Right renal cortex interstitium (tissue), 3 donors: ENCODE measurements at regions not wholly inside any gene's neighbourhood (a gene's known extent, or its start where the extent isn't known, plus 50 kb on each side); places are given as distances from the start of the nearest gene placed in this dataset.
"Not testable (repeated sequence)": the region's sequence is repeated elsewhere in the genome, so short reads cannot be mapped to it uniquely, and the experiment has no call there.

ENCODE experiments used
- DNase-seq, 3 donors: peaks; one replicate each; pipeline ENCODE4 v3.0.0-alpha.2; 2013; ENCODE audit warnings: low read depth in 3 of 3, low spot score in 2 of 3

- no peak for DNase-seq
Measured at GRCh38 chr3:5035113-5035512, 55.9 kb downstream of the BHLHE40 start.

DNA sequence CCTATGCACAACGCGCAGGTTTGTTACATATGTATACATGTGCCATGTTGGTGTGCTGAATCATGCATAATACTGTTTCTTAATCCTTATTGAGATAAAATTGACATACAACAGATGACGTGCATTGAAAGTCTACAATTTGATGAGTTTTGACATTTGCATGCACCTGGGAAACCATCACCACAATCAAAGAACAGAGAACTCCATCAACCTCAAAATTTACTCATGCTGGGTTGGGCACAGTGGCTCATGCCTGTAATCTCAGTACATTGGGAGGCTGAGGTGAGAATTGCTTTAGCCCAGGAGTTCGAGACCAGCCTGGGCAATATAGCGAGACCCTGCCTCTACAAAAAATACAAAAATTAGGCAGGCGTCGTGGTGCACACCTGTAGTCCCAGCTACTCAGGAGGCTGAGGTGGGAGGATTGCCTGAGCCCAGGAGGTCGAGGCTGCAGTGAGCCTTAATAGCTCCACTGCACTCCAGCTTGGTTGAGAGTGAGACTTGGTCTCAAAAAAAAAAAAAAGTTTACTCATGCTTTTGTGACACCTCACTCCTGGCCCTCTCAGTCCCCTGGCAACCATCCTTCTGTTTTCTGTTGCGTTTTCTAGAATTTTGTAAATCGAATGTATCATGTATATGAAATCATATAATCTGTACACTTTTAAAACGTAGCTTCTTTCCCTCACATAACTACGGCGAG lies 56.6 kb downstream of the BHLHE40 start:
- no peak for DNase-seq

- no peak for DNase-seq
Measured at GRCh38 chr3:5036392-5036766, 57.1 kb downstream of the BHLHE40 start.

GRCh38 chr3:5036858-5037257 lies 57.6 kb downstream of the BHLHE40 start:
- no peak for DNase-seq

DNA sequence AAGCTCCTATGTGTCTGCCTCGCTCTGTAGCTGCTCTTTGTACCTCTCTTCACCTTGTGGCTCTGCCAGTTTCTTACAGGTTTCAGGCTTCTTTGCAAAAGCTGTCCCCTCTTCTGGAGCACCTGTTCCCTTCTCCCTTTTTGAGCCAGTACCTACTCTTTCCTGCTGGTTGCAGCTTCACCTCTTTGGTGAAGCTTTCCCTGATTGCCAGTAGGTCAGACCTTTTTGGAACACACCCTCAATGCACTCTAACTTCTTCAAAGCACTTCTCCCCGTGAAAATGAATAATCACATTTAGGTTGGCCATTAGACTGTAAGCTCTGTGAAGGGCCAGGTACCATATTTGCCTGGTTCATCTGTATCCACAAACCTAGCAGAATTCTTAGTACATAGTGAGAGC lies 60.3 kb downstream of the BHLHE40 start:
- DNase-seq, result no peak

- DNase-seq, result no peak
Measured at GRCh38 chr3:5041315-5041714, 62.1 kb downstream of the BHLHE40 start.

DNA sequence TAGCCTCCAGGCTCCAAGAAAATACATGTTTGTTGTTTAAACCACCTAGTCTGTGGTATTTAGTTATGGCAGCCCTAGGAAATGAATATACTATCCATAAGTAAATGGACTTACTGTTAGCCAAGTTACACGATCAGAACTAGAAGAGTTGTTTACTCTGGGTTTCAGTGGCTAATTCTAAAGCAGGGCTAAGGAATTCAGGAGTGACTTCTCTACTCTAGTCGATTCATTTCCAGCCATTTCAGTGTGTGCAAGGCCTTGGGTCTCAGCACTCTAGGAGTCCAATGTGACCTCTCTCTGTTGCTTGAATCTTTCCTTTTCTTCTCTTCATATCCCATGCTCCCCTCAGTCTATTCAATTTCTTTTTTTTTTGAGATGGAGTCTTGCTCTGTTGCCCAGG lies 66.7 kb downstream of the BHLHE40 start:
- DNase-seq, result no peak

DNA sequence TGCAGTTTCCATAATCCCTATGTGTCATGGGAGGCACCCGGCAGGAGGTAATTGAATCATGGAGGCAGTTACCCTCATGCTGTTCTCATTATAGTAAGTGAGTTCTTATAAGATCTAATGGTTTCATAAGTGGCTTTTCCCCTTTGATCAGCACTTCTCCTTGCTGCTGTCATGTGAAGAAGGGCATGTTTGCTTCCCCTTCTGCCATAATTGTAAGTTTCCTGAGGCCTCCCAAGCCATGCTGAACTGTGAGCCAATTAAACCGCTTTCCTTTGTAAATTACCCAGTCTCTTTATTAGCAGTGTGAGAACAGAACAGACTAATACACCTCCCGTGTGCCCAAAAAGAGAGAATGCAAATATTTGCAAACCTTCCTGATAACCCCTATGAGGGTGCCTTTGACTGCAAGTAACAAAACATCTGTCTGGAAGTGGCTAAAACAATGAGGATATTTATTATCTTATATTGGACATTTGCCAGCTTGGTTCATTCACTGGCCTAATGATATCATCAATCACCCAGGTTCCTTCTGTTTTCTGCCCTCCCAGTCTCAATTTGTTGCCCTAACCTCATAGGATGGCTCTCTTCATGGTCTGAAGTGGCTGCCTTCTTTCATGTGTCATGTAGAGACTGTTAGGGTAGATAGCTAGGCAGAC lies 68.7 kb downstream of the BHLHE40 start:
- no peak for DNase-seq

DNA sequence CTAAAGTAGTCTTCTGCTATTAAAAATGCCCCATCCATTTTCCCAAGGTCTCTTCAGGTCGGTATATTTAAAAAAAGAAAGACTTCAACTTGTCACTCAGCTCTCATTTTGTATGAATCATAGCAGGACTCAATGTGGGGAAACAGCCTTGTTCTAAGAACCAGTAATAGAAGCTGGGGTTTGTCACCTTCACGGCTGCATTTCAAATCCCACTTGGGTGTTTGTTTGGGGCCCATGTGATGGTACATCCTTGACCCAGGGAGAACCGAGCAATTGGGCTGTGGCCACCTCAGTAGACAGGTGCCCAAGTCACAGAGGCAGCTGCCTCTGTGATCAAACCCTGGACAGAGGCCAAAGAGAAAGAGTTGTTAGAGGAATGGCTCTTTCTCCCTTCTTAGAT lies 70.3 kb upstream of the ARL8B start:
- no peak for DNase-seq

DNA sequence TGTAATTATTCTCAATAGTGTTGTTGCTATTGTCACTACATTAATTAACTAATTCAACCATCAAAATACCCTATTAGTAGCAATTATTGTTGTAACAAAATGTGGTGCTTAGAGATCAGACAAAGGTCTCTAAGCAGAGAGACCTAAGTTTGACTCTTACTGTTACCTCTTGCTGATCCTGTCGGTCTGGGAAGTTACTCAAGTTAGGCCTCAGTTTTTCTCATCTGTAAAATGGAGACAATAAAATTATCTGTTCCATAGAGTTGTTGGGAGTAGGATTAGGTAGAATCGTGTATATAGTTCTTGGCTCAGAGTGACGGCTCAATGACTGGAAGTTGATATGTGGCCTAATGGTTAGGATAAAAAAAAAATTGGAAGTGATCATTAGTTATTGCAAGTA lies 69.8 kb upstream of the ARL8B start:
- DNase-seq, result no peak

- DNase-seq, result peak in 1 of 3 donors; percentile 36
Measured at GRCh38 chr3:5053021-5053831, 68.9 kb upstream of the ARL8B start.

- no peak for DNase-seq
Measured at GRCh38 chr3:5054098-5054497, 68.0 kb upstream of the ARL8B start.

- DNase-seq, result not testable (repeated sequence)
Measured at GRCh38 chr3:5054579-5054978, 67.5 kb upstream of the ARL8B start.

- DNase-seq, result no peak
Measured at GRCh38 chr3:5055357-5056110, 66.6 kb upstream of the ARL8B start.

- no peak for DNase-seq
Measured at GRCh38 chr3:5056111-5056391, 66.0 kb upstream of the ARL8B start.

GRCh38 chr3:5057272-5057671 lies 64.8 kb upstream of the ARL8B start:
- no peak for DNase-seq

GRCh38 chr3:5057857-5058324 lies 64.2 kb upstream of the ARL8B start:
- peak in 2 of 3 donors; percentile 50 to 55 for DNase-seq

DNA sequence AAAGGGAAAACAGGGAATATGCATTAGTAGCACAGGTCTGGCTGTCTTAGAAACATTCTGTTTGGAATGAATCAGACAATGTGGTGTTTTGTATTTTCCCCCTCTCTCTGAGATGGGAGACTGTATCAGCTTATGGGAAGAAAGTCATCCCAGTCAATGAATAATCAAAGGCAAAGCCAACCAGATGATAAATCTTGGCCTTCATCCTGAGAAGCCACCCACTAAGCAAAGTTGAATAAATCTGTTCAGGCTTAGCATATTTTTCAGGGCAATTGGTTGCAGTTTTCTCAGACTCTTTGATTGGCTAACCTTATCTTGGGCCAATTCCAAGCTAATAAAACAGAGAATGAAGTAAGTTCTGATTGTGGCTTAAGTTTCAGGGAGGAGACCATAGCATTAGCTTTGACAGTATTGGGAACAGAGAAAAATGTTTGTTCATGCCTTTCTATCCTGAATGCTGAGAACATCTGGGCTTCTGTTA lies 63.6 kb upstream of the ARL8B start:
- peak in 2 of 3 donors; percentile 41 to 51 for DNase-seq

DNA sequence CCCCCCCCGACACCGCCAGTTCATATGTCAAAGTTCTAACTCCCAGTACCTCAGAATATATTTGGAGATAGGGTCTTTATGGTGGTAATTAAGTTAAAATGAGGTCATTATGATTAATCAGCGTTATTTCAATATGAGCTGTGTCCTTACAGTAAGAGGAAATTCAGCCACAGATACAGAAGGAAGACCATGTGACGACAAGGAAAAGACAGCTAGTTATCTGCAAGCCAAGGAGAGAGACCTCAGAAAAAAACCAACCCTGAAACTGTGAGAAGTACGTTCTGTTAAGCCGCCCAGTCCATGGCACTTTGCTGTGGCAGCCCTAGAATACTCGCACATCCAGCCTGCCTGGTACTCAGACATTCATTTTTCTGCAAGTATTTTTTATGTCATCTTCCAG lies 62.3 kb upstream of the ARL8B start:
- no peak for DNase-seq

- DNase-seq, result no peak
Measured at GRCh38 chr3:5061218-5061569, 60.9 kb upstream of the ARL8B start.

DNA sequence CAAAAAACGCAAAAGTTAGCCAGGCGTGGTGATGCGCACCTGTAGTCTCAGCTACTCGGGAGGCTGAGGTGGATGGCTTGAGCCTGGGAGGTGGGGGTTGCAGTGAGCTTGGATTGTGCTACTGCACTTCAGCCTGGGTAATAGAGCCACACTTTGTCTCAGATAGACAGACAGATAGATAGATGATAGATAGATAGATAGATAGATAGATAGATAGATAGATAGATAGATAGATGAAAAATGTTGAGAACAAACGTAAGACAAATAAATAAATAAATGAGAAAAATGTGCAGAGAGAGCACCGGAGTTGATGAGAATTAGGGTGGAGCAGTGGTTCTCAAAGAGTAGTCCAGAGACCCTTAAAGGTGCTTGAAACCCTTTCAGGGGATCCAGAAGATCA lies 58.4 kb upstream of the ARL8B start:
- DNase-seq, result no peak
